H1 (cell line): ENCODE measurements at regions not wholly inside any gene's neighbourhood (a gene's known extent, or its start where the extent isn't known, plus 50 kb on each side); places are given as distances from the start of the nearest gene placed in this dataset.

Experiments used
- CHD2 ChIP-seq: IDR thresholded peaks from 2 replicates; pipeline ENCODE4 v1.6.1; 2012; ENCODE audit warnings: low read length, improper control_type of control experiment
- TF ChIP-seq, protein P1 (sequence below), 3 experiments: IDR thresholded peaks; 1 replicate in 2 of 3; 2 replicates in 1 of 3; pipeline versions ENCODE4 v1.5.1 to v1.6.1; 2011; ENCODE audit warnings: low read length in 3 of 3, mild to moderate bottlenecking in 3 of 3, inconsistent platforms in 2 of 3, low read depth in 1 of 3, moderate library complexity in 1 of 3; ENCODE audit not compliant: insufficient read depth in 1 of 3; ENCODE audit errors: control extremely low read depth in 1 of 3

DNA sequence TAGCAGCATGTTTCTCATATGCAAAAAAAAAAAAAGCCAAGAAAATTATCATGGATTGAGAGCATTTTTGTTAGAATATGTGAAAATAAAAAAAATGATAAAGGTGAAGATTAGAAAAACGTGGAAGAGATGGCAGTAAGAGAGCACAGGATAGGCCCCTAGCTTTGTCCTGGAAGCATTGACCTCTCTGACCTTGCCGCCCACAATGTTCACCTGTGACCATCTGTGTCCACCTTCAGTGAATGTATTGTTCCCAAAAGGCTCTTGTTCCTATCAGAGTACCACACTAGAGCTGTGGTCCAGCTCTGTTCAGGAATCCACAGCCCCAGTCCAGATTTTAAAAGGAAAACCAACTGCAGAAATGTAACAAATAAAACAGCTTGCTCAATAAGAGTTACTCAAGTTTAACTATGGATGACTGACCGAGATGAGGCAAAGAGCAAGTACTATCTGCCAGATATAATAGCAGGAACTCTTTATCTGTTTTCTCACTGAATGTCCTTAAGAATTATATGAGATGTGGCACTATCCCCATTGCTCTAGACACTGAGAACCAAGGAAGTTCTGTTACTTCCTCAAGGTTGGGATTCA, 287.7 kb upstream of the STXBP5 start:
- TF ChIP-seq, protein P1, sequence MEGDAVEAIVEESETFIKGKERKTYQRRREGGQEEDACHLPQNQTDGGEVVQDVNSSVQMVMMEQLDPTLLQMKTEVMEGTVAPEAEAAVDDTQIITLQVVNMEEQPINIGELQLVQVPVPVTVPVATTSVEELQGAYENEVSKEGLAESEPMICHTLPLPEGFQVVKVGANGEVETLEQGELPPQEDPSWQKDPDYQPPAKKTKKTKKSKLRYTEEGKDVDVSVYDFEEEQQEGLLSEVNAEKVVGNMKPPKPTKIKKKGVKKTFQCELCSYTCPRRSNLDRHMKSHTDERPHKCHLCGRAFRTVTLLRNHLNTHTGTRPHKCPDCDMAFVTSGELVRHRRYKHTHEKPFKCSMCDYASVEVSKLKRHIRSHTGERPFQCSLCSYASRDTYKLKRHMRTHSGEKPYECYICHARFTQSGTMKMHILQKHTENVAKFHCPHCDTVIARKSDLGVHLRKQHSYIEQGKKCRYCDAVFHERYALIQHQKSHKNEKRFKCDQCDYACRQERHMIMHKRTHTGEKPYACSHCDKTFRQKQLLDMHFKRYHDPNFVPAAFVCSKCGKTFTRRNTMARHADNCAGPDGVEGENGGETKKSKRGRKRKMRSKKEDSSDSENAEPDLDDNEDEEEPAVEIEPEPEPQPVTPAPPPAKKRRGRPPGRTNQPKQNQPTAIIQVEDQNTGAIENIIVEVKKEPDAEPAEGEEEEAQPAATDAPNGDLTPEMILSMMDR (IDR thresholded peaks at IDR 0.05; ENCODE audit: control extremely low read depth in 1 of 3, insufficient read depth in 1 of 3, low read depth in 1 of 3, low read length in 3 of 3): no peak
- TF ChIP-seq CHD2: no peak
